GM19395 (cell line): ENCODE measurements at regions not wholly inside any gene's neighbourhood (a gene's known extent, or its start where the extent isn't known, plus 50 kb on each side); places are given as distances from the start of the nearest gene placed in this dataset.
A peak's percentile ranks its signal among the peaks of the same experiment; 100 is the strongest.
"Not testable (repeated sequence)": the region's sequence is repeated elsewhere in the genome, so short reads cannot be mapped to it uniquely, and the experiment has no call there.

ENCODE experiments used
- ATAC-seq: cut with Tn5 transposase; IDR thresholded peaks from one replicate; pipeline ENCODE4 v1.9.1; 2021; ENCODE audit warnings: mild to moderate bottlenecking, moderate library complexity; ENCODE audit not compliant: unreplicated experiment

- ATAC-seq, result no peak
Measured at GRCh38 chr3:145063616-145064015, 1092.0 kb downstream of the DIPK2A start.

GRCh38 chr3:145070795-145071194, 1090.2 kb downstream of the PLOD2 start:
- no peak for ATAC-seq

GRCh38 chr3:145079436-145079835, 1081.5 kb downstream of the PLOD2 start:
- ATAC-seq, result no peak

GRCh38 chr3:145087038-145087437, 1073.9 kb downstream of the PLOD2 start:
- ATAC-seq, result no peak

- peak; percentile 85 for ATAC-seq
Measured at GRCh38 chr3:145088917-145089316, 1072.1 kb downstream of the PLOD2 start.

GRCh38 chr3:145089337-145089736, 1071.6 kb downstream of the PLOD2 start:
- ATAC-seq, result peak; percentile 10

- peak; percentile 92 for ATAC-seq
Measured at GRCh38 chr3:145094355-145094941, 1066.5 kb downstream of the PLOD2 start.

GRCh38 chr3:145111141-145111540, 1049.8 kb downstream of the PLOD2 start:
- not testable (repeated sequence) for ATAC-seq

- no peak for ATAC-seq
Measured at GRCh38 chr3:145116769-145117168, 1044.2 kb downstream of the PLOD2 start.

- peak; percentile 58 for ATAC-seq
Measured at GRCh38 chr3:145118303-145118702, 1042.7 kb downstream of the PLOD2 start.

GRCh38 chr3:145124900-145125678, 1035.9 kb downstream of the PLOD2 start:
- no peak for ATAC-seq

- no peak for ATAC-seq
Measured at GRCh38 chr3:145133281-145133680, 1027.7 kb downstream of the PLOD2 start.

- ATAC-seq, result no peak
Measured at GRCh38 chr3:145134738-145135137, 1026.2 kb downstream of the PLOD2 start.

GRCh38 chr3:145144361-145144760, 1016.6 kb downstream of the PLOD2 start:
- ATAC-seq, result no peak

GRCh38 chr3:145145461-145145860, 1015.5 kb downstream of the PLOD2 start:
- ATAC-seq, result no peak

GRCh38 chr3:145159640-145160039, 1001.3 kb downstream of the PLOD2 start:
- ATAC-seq, result no peak

- no peak for ATAC-seq
Measured at GRCh38 chr3:145170121-145170520, 990.9 kb downstream of the PLOD2 start.

GRCh38 chr3:145175626-145176025, 985.4 kb downstream of the PLOD2 start:
- no peak for ATAC-seq

- no peak for ATAC-seq
Measured at GRCh38 chr3:145176907-145177306, 984.1 kb downstream of the PLOD2 start.

- no peak for ATAC-seq
Measured at GRCh38 chr3:145177828-145178227, 983.2 kb downstream of the PLOD2 start.

- peak; percentile 45 for ATAC-seq
Measured at GRCh38 chr3:145182196-145182911, 978.6 kb downstream of the PLOD2 start.

- ATAC-seq, result no peak
Measured at GRCh38 chr3:145183261-145183660, 977.7 kb downstream of the PLOD2 start.
